ENCODE measurements at regions not wholly inside any gene's neighbourhood (a gene's known extent, or its start where the extent isn't known, plus 50 kb on each side); places are given as distances from the start of the nearest gene placed in this dataset.
A peak's percentile ranks its signal among the peaks of the same experiment; 100 is the strongest.

- Histone ChIP-seq H3K27ac (ENCODE audit: low read length) (no peak overlapping the region), H3K9me3 (no peaks in the 10 kb centered on the region), H3K4me1 (ENCODE audit: control insufficient read depth in 1 of 2, extremely low read depth in 1 of 2, insufficient read depth in 2 of 2, low read length in 2 of 2) (peaks cover 0 to 11% of the 10 kb centered on the region in 2 experiments), H3K27me3 (replicated peaks in 1 of 2; ENCODE audit: control insufficient read depth in 2 of 2, extremely low read depth in 1 of 2, insufficient read depth in 2 of 2, low read length in 1 of 2) (no peaks in the 10 kb centered on the region), H3K36me3 (ENCODE audit: control insufficient read depth in 2 of 2, extremely low read depth in 1 of 2, insufficient read depth in 1 of 2, low read length in 1 of 2) (no peaks in the 10 kb centered on the region), H3K4me3 (ENCODE audit: control insufficient read depth in 1 of 2, extremely low read depth in 1 of 2, low read length in 1 of 2) (no peak overlapping the region)
- Mint-ChIP-seq H3K36me3 (no peaks in the 10 kb centered on the region), H3K9me3 (no peaks in the 10 kb centered on the region), H3K27me3 (peaks cover 0 to 13% of the 10 kb centered on the region in 2 donors), H3K27ac (peak overlapping the region in 1 of 2 donors; percentile 49), H3K4me3 (peak overlapping the region in 2 of 3 donors; percentile 15 to 44), H3K4me1 (peaks cover 11 to 20% (median 16%) of the 10 kb centered on the region in 3 donors)
- ATAC-seq (replicated peaks in 1 of 4) (peak in 3 of 4 experiments; percentile 50 to 75 (median 51)), DNase-seq (peak in 16 of 35 experiments; percentile 0 to 29 (median 11))
- CTCF ChIA-PET, result interaction anchor here in 1 of 2 donors (1.3 kb wide), 1 partner anchor 12 kb away, joined by 7 read pairs; no protein-coding TSS in a partner anchor
- POLR2A ChIA-PET, result no interaction called here
- no CpG with 5 or more reads among the region's 3 CpGs for whole genome bisulfite sequencing (ENCODE audit: insufficient coverage)
These were observed 216.9 kb upstream of the S100G start for GRCh38 chrX:16433021-16433420.

- Mint-ChIP-seq H3K9me3 (no peaks in the 10 kb centered on the region), H3K36me3 (no peaks in the 10 kb centered on the region), H3K4me1 (peaks cover 11 to 20% (median 16%) of the 10 kb centered on the region in 3 donors), H3K27ac (no peak overlapping the region), H3K4me3 (no peak overlapping the region), H3K27me3 (peaks cover 0 to 10% of the 10 kb centered on the region in 2 donors)
- H3K36me3 ChIP-seq (ENCODE audit: control insufficient read depth in 2 of 2, extremely low read depth in 1 of 2, insufficient read depth in 1 of 2, low read length in 1 of 2), result no peaks in the 10 kb centered on the region
- DNase-seq (no peak), ATAC-seq (replicated peaks in 1 of 4) (no peak)
- CTCF ChIA-PET, result no interaction called here
- H3K4me3 ChIP-seq (ENCODE audit: control insufficient read depth in 1 of 2, extremely low read depth in 1 of 2, low read length in 1 of 2), result no peak overlapping the region
- H3K27me3 ChIP-seq (replicated peaks in 1 of 2; ENCODE audit: control insufficient read depth in 2 of 2, extremely low read depth in 1 of 2, insufficient read depth in 2 of 2, low read length in 1 of 2), result no peaks in the 10 kb centered on the region
- H3K4me1 ChIP-seq (ENCODE audit: control insufficient read depth in 1 of 2, extremely low read depth in 1 of 2, insufficient read depth in 2 of 2, low read length in 2 of 2), result peaks cover 0 to 11% of the 10 kb centered on the region in 2 experiments
- WGBS (ENCODE audit: insufficient coverage), result no CpG with 5 or more reads among the region's 2 CpGs
- no peak overlapping the region for H3K27ac ChIP-seq (ENCODE audit: low read length)
- H3K9me3 ChIP-seq, result no peaks in the 10 kb centered on the region
- POLR2A ChIA-PET, result no interaction called here
These were observed 214.5 kb upstream of the S100G start for GRCh38 chrX:16435399-16435986.

- Histone ChIP-seq H3K4me1 (ENCODE audit: control insufficient read depth in 1 of 2, extremely low read depth in 1 of 2, insufficient read depth in 2 of 2, low read length in 2 of 2) (peaks cover 0 to 11% of the 10 kb centered on the region in 2 experiments), H3K36me3 (ENCODE audit: control insufficient read depth in 2 of 2, extremely low read depth in 1 of 2, insufficient read depth in 1 of 2, low read length in 1 of 2) (no peaks in the 10 kb centered on the region), H3K27ac (ENCODE audit: low read length) (no peak overlapping the region), H3K4me3 (ENCODE audit: control insufficient read depth in 1 of 2, extremely low read depth in 1 of 2, low read length in 1 of 2) (no peak overlapping the region), H3K9me3 (no peaks in the 10 kb centered on the region), H3K27me3 (replicated peaks in 1 of 2; ENCODE audit: control insufficient read depth in 2 of 2, extremely low read depth in 1 of 2, insufficient read depth in 2 of 2, low read length in 1 of 2) (no peaks in the 10 kb centered on the region)
- 42% methylated on average over 5 of the region's 12 CpGs for WGBS (ENCODE audit: insufficient coverage)
- H3K9me3 Mint-ChIP-seq, result no peaks in the 10 kb centered on the region
- peak; percentile 42 to 65 (median 50) for ATAC-seq (replicated peaks in 1 of 4)
- POLR2A ChIA-PET, result interaction anchor here in 1 of 2 donors (0.6 kb wide), 1 partner anchor 9 kb away, joined by 4 read pairs; no protein-coding TSS in a partner anchor
- H3K27me3 Mint-ChIP-seq, result peaks cover 0 to 10% of the 10 kb centered on the region in 2 donors
- no peak overlapping the region for H3K27ac Mint-ChIP-seq
- DNase-seq, result peak in 32 of 35 experiments; percentile 2 to 69 (median 32)
- peaks cover 11 to 20% (median 16%) of the 10 kb centered on the region in 3 donors for H3K4me1 Mint-ChIP-seq
- no peaks in the 10 kb centered on the region for H3K36me3 Mint-ChIP-seq
- CTCF ChIA-PET, result interaction anchor here (0.6 to 1.7 kb wide), 15 partner anchors 8 to 577 kb away, joined by 3 to 13 read pairs (median 4); no protein-coding TSS in a partner anchor
- no peak overlapping the region for H3K4me3 Mint-ChIP-seq
These were observed 213.4 kb upstream of the S100G start for GRCh38 chrX:16436348-16437188.

- H3K36me3 ChIP-seq (ENCODE audit: control insufficient read depth in 2 of 2, extremely low read depth in 1 of 2, insufficient read depth in 1 of 2, low read length in 1 of 2), result no peaks in the 10 kb centered on the region
- H3K27me3 Mint-ChIP-seq, result peaks cover 0 to 19% of the 10 kb centered on the region in 2 donors
- H3K27me3 ChIP-seq (replicated peaks in 1 of 2; ENCODE audit: control insufficient read depth in 2 of 2, extremely low read depth in 1 of 2, insufficient read depth in 2 of 2, low read length in 1 of 2), result no peaks in the 10 kb centered on the region
- no peaks in the 10 kb centered on the region for H3K9me3 ChIP-seq
- no peaks in the 10 kb centered on the region for H3K9me3 Mint-ChIP-seq
- no peak overlapping the region for H3K27ac ChIP-seq (ENCODE audit: low read length)
- H3K36me3 Mint-ChIP-seq, result no peaks in the 10 kb centered on the region
- H3K4me1 ChIP-seq (ENCODE audit: control insufficient read depth in 1 of 2, extremely low read depth in 1 of 2, insufficient read depth in 2 of 2, low read length in 2 of 2), result no peaks in the 10 kb centered on the region
- no peak overlapping the region for H3K4me3 Mint-ChIP-seq
- CTCF ChIA-PET, result interaction anchor here in 1 of 2 donors (0.6 kb wide), 1 partner anchor 30 kb away, joined by 6 read pairs; no protein-coding TSS in a partner anchor
- peaks cover 0 to 10% (median 0%) of the 10 kb centered on the region in 3 donors for H3K4me1 Mint-ChIP-seq
- POLR2A ChIA-PET, result no interaction called here
- H3K4me3 ChIP-seq (ENCODE audit: control insufficient read depth in 1 of 2, extremely low read depth in 1 of 2, low read length in 1 of 2), result no peak overlapping the region
- H3K27ac Mint-ChIP-seq, result no peak overlapping the region
- ATAC-seq (replicated peaks in 1 of 4), result no peak
- DNase-seq, result no peak
These were observed 209.5 kb upstream of the S100G start for GRCh38 chrX:16440446-16440845.

- Histone ChIP-seq H3K27ac (ENCODE audit: low read length) (no peak overlapping the region), H3K36me3 (ENCODE audit: control insufficient read depth in 2 of 2, extremely low read depth in 1 of 2, insufficient read depth in 1 of 2, low read length in 1 of 2) (no peaks in the 10 kb centered on the region), H3K4me1 (ENCODE audit: control insufficient read depth in 1 of 2, extremely low read depth in 1 of 2, insufficient read depth in 2 of 2, low read length in 2 of 2) (peaks cover 6 to 7% of the 10 kb centered on the region in 2 experiments), H3K4me3 (ENCODE audit: control insufficient read depth in 1 of 2, extremely low read depth in 1 of 2, low read length in 1 of 2) (no peak overlapping the region), H3K27me3 (replicated peaks in 1 of 2; ENCODE audit: control insufficient read depth in 2 of 2, extremely low read depth in 1 of 2, insufficient read depth in 2 of 2, low read length in 1 of 2) (no peaks in the 10 kb centered on the region), H3K9me3 (no peaks in the 10 kb centered on the region)
- peaks cover 0 to 15% of the 10 kb centered on the region in 2 donors for H3K27me3 Mint-ChIP-seq
- no peak overlapping the region for H3K4me3 Mint-ChIP-seq
- no peaks in the 10 kb centered on the region for H3K36me3 Mint-ChIP-seq
- ChIA-PET CTCF (interaction anchor here (0.7 to 1.6 kb wide), 5 partner anchors 8 to 243 kb away, joined by 3 to 7 read pairs (median 3); no protein-coding TSS in a partner anchor), POLR2A (no interaction called here)
- ATAC-seq (replicated peaks in 1 of 4) (no peak), DNase-seq (no peak)
- WGBS (ENCODE audit: insufficient coverage), result 93% methylated on average over 3 of the region's 7 CpGs
- H3K27ac Mint-ChIP-seq, result no peak overlapping the region
- H3K9me3 Mint-ChIP-seq, result no peaks in the 10 kb centered on the region
- peaks cover 14 to 17% (median 14%) of the 10 kb centered on the region in 3 donors for H3K4me1 Mint-ChIP-seq
These were observed 205.6 kb upstream of the S100G start for GRCh38 chrX:16444353-16444752.

- peaks cover 0 to 17% of the 10 kb centered on the region in 2 donors for H3K27me3 Mint-ChIP-seq
- Histone ChIP-seq H3K27me3 (replicated peaks in 1 of 2; ENCODE audit: control insufficient read depth in 2 of 2, extremely low read depth in 1 of 2, insufficient read depth in 2 of 2, low read length in 1 of 2) (no peaks in the 10 kb centered on the region), H3K9me3 (no peaks in the 10 kb centered on the region), H3K36me3 (ENCODE audit: control insufficient read depth in 2 of 2, extremely low read depth in 1 of 2, insufficient read depth in 1 of 2, low read length in 1 of 2) (no peaks in the 10 kb centered on the region), H3K27ac (ENCODE audit: low read length) (no peak overlapping the region), H3K4me3 (ENCODE audit: control insufficient read depth in 1 of 2, extremely low read depth in 1 of 2, low read length in 1 of 2) (no peak overlapping the region), H3K4me1 (ENCODE audit: control insufficient read depth in 1 of 2, extremely low read depth in 1 of 2, insufficient read depth in 2 of 2, low read length in 2 of 2) (peaks cover 6 to 7% of the 10 kb centered on the region in 2 experiments)
- peaks cover 14 to 23% (median 14%) of the 10 kb centered on the region in 3 donors for H3K4me1 Mint-ChIP-seq
- no peaks in the 10 kb centered on the region for H3K36me3 Mint-ChIP-seq
- no peak overlapping the region for H3K27ac Mint-ChIP-seq
- WGBS (ENCODE audit: insufficient coverage), result no CpG with 5 or more reads among the region's 6 CpGs
- no peaks in the 10 kb centered on the region for H3K9me3 Mint-ChIP-seq
- ATAC-seq (replicated peaks in 1 of 4) (peak; percentile 48 to 79 (median 62)), DNase-seq (peak in 32 of 35 experiments; percentile 1 to 55 (median 24))
- CTCF ChIA-PET, result interaction anchor here (0.6 to 1.6 kb wide), 6 partner anchors 9 to 1159 kb away, joined by 3 to 7 read pairs (median 4); no protein-coding TSS in a partner anchor
- no peak overlapping the region for H3K4me3 Mint-ChIP-seq
- POLR2A ChIA-PET, result no interaction called here
These were observed 204.7 kb upstream of the S100G start for GRCh38 chrX:16445166-16445752.
